ENCODE measurements at regions not wholly inside any gene's neighbourhood (a gene's known extent, or its start where the extent isn't known, plus 50 kb on each side); places are given as distances from the start of the nearest gene placed in this dataset.
"Not testable (repeated sequence)": the region's sequence is repeated elsewhere in the genome, so short reads cannot be mapped to it uniquely, and the experiment has no call there.

DNA sequence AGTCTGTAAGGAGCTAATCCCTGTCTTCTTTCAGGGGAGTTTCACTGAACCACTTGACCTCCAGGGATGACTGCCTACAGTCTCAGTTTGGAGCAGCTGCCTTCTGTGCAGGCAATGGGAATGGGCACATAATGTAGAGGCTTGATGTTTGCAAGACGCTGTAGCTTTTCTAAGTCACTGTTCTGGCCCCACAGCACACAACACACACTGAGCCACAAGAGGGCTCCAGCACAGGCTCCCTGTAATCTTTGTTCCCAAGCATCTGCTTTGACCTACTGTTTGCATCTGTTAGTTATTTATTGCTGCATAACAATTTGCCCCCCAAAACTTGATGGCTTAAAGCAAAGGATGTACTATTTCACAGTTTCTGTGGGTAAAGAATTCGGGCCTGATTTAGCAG is 419.0 kb upstream of the ASIC2 start:
- ChIA-PET CTCF (interaction anchor here (0.5 kb wide), 1 partner anchor 336 kb away, joined by 3 read pairs; no protein-coding TSS in a partner anchor), POLR2A (no interaction called here)
- intact Hi-C loops (cut with micrococcal nuclease; ENCODE audit: unreplicated experiment), result loop anchor here (1.0 kb wide), 1 partner anchor 39 kb away; no protein-coding TSS in a partner anchor

DNA sequence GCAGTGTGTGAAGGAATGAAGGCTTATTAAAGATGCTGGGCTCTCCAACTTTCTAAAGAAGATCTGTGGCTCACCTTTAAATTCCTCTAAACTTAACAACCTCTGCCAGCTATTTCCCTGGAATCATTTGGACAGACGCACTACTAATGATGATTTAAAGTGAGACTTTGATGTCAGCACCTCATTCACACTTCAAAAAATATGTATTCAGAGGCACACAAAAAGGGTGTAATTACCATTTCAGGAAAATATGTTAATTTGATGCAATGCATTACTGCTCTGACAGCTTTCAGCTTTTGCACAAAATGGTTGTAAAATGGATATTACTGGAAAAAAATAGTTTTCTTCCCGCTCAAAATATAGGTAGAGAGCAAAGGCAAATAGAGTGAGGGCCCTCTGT is 423.9 kb upstream of the ASIC2 start:
- H3K27me3 Mint-ChIP-seq (ENCODE audit: insufficient read depth, unreplicated experiment), result peaks cover 27% of the 10 kb centered on the region
- intact Hi-C loops (cut with micrococcal nuclease; ENCODE audit: unreplicated experiment), result no loop called here

More for the DNA sequence above, 419.0 kb upstream of the ASIC2 start:
- TF ChIP-seq, protein P1, sequence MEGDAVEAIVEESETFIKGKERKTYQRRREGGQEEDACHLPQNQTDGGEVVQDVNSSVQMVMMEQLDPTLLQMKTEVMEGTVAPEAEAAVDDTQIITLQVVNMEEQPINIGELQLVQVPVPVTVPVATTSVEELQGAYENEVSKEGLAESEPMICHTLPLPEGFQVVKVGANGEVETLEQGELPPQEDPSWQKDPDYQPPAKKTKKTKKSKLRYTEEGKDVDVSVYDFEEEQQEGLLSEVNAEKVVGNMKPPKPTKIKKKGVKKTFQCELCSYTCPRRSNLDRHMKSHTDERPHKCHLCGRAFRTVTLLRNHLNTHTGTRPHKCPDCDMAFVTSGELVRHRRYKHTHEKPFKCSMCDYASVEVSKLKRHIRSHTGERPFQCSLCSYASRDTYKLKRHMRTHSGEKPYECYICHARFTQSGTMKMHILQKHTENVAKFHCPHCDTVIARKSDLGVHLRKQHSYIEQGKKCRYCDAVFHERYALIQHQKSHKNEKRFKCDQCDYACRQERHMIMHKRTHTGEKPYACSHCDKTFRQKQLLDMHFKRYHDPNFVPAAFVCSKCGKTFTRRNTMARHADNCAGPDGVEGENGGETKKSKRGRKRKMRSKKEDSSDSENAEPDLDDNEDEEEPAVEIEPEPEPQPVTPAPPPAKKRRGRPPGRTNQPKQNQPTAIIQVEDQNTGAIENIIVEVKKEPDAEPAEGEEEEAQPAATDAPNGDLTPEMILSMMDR (IDR thresholded peaks at IDR 0.05; ENCODE audit: insufficient read depth in 1 of 2, low read depth in 1 of 2, low read length in 1 of 2, severe bottlenecking in 1 of 2, unreplicated experiment in 1 of 2), result peak in 1 of 2 experiments; percentile 31
- Mint-ChIP-seq H3K4me3 (ENCODE audit: unreplicated experiment) (no peak overlapping the region), H3K4me1 (ENCODE audit: low read depth, unreplicated experiment) (no peaks in the 10 kb centered on the region), H3K36me3 (ENCODE audit: insufficient read depth, unreplicated experiment) (no peaks in the 10 kb centered on the region), H3K9me3 (ENCODE audit: unreplicated experiment) (no peaks in the 10 kb centered on the region), H3K27ac (ENCODE audit: unreplicated experiment) (no peak overlapping the region), H3K27me3 (ENCODE audit: insufficient read depth, unreplicated experiment) (peaks cover 32% of the 10 kb centered on the region)
- Histone ChIP-seq H3K36me3 (ENCODE audit: control insufficient read depth, insufficient read depth, low read length) (no peaks in the 10 kb centered on the region), H3K4me3 (ENCODE audit: low read depth, low read length) (no peak overlapping the region), H3K4me1 (no peaks in the 10 kb centered on the region), H3K9me3 (no peaks in the 10 kb centered on the region), H3K27me3 (replicated peaks; ENCODE audit: control insufficient read depth, insufficient read depth, low read length) (no peaks in the 10 kb centered on the region; the same call in 1 of the 2 replicates)
- no TSS peak for BruUV-seq (replicated peaks)
- no peak for DNase-seq

DNA sequence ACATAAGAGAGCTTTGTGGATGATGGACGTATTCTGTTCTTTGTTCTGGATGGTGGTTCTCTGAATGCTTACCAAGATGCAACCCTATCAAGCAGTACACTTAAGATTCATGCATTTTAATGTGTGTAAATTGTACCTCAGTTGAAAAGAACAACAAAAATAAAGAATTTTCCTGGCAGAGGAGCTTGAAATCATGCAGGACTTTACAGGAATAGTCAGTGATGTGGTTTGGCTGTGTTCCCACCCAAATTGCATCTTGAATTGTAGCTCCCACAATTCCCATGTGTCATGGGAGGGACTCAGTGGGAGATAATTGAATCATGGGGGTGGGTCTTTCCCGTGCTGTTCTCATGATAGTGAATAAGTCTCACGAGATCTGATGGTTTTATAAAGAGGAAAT is 430.6 kb upstream of the ASIC2 start:
- H3K27me3 Mint-ChIP-seq (ENCODE audit: insufficient read depth, unreplicated experiment), result peaks cover 30% of the 10 kb centered on the region
- H3K4me3 Mint-ChIP-seq (ENCODE audit: unreplicated experiment); CTCF ChIA-PET; DNase-seq; H3K4me1 ChIP-seq; H3K9me3 Mint-ChIP-seq (ENCODE audit: unreplicated experiment); H3K36me3 ChIP-seq (ENCODE audit: control insufficient read depth, insufficient read depth, low read length); BruUV-seq (replicated peaks); H3K4me3 ChIP-seq (ENCODE audit: low read depth, low read length); H3K27ac Mint-ChIP-seq (ENCODE audit: unreplicated experiment); H3K36me3 Mint-ChIP-seq (ENCODE audit: insufficient read depth, unreplicated experiment); H3K27me3 ChIP-seq (replicated peaks; ENCODE audit: control insufficient read depth, insufficient read depth, low read length); H3K4me1 Mint-ChIP-seq (ENCODE audit: low read depth, unreplicated experiment); POLR2A ChIA-PET; H3K9me3 ChIP-seq; intact Hi-C loops (cut with micrococcal nuclease; ENCODE audit: unreplicated experiment): not testable (repeated sequence)

More for the DNA sequence above, 423.9 kb upstream of the ASIC2 start:
- no peaks in the 10 kb centered on the region for H3K27me3 ChIP-seq (replicated peaks; ENCODE audit: control insufficient read depth, insufficient read depth, low read length)
- no peak overlapping the region for H3K27ac Mint-ChIP-seq (ENCODE audit: unreplicated experiment)
- no peak for DNase-seq
- H3K4me3 Mint-ChIP-seq (ENCODE audit: unreplicated experiment), result no peak overlapping the region
- H3K4me1 Mint-ChIP-seq (ENCODE audit: low read depth, unreplicated experiment), result no peaks in the 10 kb centered on the region
- no peaks in the 10 kb centered on the region for H3K9me3 ChIP-seq
- POLR2A ChIA-PET, result no interaction called here
- CTCF ChIA-PET, result no interaction called here
- no peak overlapping the region for H3K4me3 ChIP-seq (ENCODE audit: low read depth, low read length)
- H3K36me3 Mint-ChIP-seq (ENCODE audit: insufficient read depth, unreplicated experiment), result no peaks in the 10 kb centered on the region
- TF ChIP-seq, protein P1 (IDR thresholded peaks at IDR 0.05; ENCODE audit: insufficient read depth in 1 of 2, low read depth in 1 of 2, low read length in 1 of 2, severe bottlenecking in 1 of 2, unreplicated experiment in 1 of 2), result no peak
- no peaks in the 10 kb centered on the region for H3K36me3 ChIP-seq (ENCODE audit: control insufficient read depth, insufficient read depth, low read length)
- no peaks in the 10 kb centered on the region for H3K4me1 ChIP-seq
- no TSS peak for BruUV-seq (replicated peaks)
- H3K9me3 Mint-ChIP-seq (ENCODE audit: unreplicated experiment), result no peaks in the 10 kb centered on the region
